Mesendoderm (in vitro differentiated cells): ENCODE measurements at regions not wholly inside any gene's neighbourhood (a gene's known extent, or its start where the extent isn't known, plus 50 kb on each side); places are given as distances from the start of the nearest gene placed in this dataset.

ENCODE experiments used
- DNase-seq: peaks from one replicate; pipeline ENCODE4 v3.0.0; 2013
- H2AK5ac ChIP-seq: 2 replicates; pipeline ENCODE4 v1.6.1; 2013; ENCODE audit warnings: low read length, inconsistent platforms
- H2BK120ac ChIP-seq: 2 replicates; pipeline ENCODE4 v1.6.1; 2013; ENCODE audit warnings: low read depth, mild to moderate bottlenecking, low read length, moderate library complexity, mixed read lengths
- H2BK15ac ChIP-seq: replicated peaks from 2 replicates; pipeline ENCODE4 v1.6.1; 2013; ENCODE audit warnings: low read depth, mild to moderate bottlenecking, moderate library complexity
- H2BK5ac ChIP-seq: 2 replicates; pipeline ENCODE4 v1.6.1; 2013; ENCODE audit warnings: low read length, inconsistent platforms
- H3K18ac ChIP-seq: 2 replicates; pipeline ENCODE4 v1.6.1; 2013; ENCODE audit warnings: mild to moderate bottlenecking, low read length, mixed read lengths
- H3K23ac ChIP-seq: one replicate; pipeline ENCODE4 v1.6.1; 2013; ENCODE audit warnings: low read length
- H3K27ac ChIP-seq: 2 replicates; pipeline ENCODE4 v1.5.1; 2013; ENCODE audit warnings: low read depth, mild to moderate bottlenecking, inconsistent platforms, low read length, moderate library complexity
- H3K27me3 ChIP-seq: 2 replicates; pipeline ENCODE4 v1.6.1; 2013; ENCODE audit warnings: low read length, control low read depth, mild to moderate bottlenecking, inconsistent platforms; ENCODE audit not compliant: insufficient read depth, poor library complexity
- H3K36me3 ChIP-seq: 2 replicates; pipeline ENCODE4 v1.6.1; 2013; ENCODE audit warnings: low read length, inconsistent platforms; ENCODE audit not compliant: control insufficient read depth, insufficient read depth
- H3K4ac ChIP-seq: one replicate; pipeline ENCODE4 v1.6.1; 2013; ENCODE audit warnings: low read depth, mild to moderate bottlenecking, low read length, moderate library complexity
- H3K4me1 ChIP-seq: 2 replicates; pipeline ENCODE4 v1.6.1; 2013; ENCODE audit warnings: low read depth, low read length, inconsistent platforms; ENCODE audit not compliant: control insufficient read depth
- H3K4me2 ChIP-seq: 2 replicates; pipeline ENCODE4 v1.6.1; 2013; ENCODE audit warnings: low read length
- H3K4me3 ChIP-seq: 2 replicates; pipeline ENCODE4 v1.5.1; 2013; ENCODE audit warnings: mild to moderate bottlenecking, low read length
- H3K56ac ChIP-seq: one replicate; pipeline ENCODE4 v1.6.1; 2013; ENCODE audit warnings: low read length
- H3K79me1 ChIP-seq: 2 replicates; pipeline ENCODE4 v1.6.1; 2013; ENCODE audit warnings: low read length, inconsistent platforms
- H3K79me2 ChIP-seq: 2 replicates; pipeline ENCODE4 v1.6.1; 2013; ENCODE audit warnings: mild to moderate bottlenecking, low read length; ENCODE audit not compliant: control insufficient read depth, insufficient read depth
- H3K9ac ChIP-seq: 2 replicates; pipeline ENCODE4 v1.6.1; 2013; ENCODE audit warnings: low read length, inconsistent platforms
- H4K5ac ChIP-seq: one replicate; pipeline ENCODE4 v1.6.1; 2013; ENCODE audit warnings: low read length
- H4K8ac ChIP-seq: one replicate; pipeline ENCODE4 v1.6.1; 2013; ENCODE audit warnings: low read depth, mild to moderate bottlenecking, control low read depth, low read length, moderate library complexity
- WGBS: extraction: QIAGEN DNeasy Blood & Tissue Kit; methylation state at CpG from one replicate; pipeline ENCODE4 v1.1.7; 2013; ENCODE audit warnings: low lambda C conversion rate, missing lambda C conversion rate; ENCODE audit not compliant: insufficient coverage; ENCODE audit errors: extremely low coverage; 5-methylcytosine and 5-hydroxymethylcytosine counted together

DNA sequence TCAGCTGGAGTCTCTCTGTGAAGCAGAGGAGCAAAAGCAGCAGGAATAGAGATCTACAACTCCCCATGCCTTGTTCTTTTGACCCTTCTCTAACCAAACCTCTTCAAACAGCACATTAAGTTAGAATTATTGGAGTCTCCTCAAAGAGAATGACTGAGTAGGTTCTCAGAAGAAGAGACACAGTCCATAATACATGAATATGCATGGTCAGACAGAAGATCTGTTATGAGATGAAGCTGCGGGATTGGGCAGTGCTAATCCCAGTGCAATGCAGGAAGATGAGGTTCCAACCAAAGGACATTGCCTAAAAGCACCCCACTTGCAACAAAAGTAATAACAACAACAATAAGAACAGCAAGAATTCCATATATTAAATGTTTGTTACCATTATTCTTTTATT lies 887.9 kb upstream of the TENM4 start:
- Histone ChIP-seq H3K9ac (no peak overlapping the region), H3K27ac (no peak overlapping the region), H4K5ac (no peak overlapping the region), H3K79me2 (no peaks in the 10 kb centered on the region), H2BK120ac (no peak overlapping the region), H3K79me1 (no peaks in the 10 kb centered on the region), H3K4me3 (no peak overlapping the region), H3K4ac (no peak overlapping the region), H3K23ac (no peak overlapping the region), H2AK5ac (no peak overlapping the region), H2BK15ac (no peak overlapping the region), H3K4me1 (no peaks in the 10 kb centered on the region), H3K56ac (no peak overlapping the region), H3K36me3 (no peaks in the 10 kb centered on the region), H3K18ac (no peak overlapping the region), H4K8ac (no peak overlapping the region), H3K27me3 (no peaks in the 10 kb centered on the region), H3K4me2 (no peak overlapping the region), H2BK5ac (no peak overlapping the region)
- no CpG with 5 or more reads among the region's 1 CpG for WGBS
- no peak for DNase-seq

DNA sequence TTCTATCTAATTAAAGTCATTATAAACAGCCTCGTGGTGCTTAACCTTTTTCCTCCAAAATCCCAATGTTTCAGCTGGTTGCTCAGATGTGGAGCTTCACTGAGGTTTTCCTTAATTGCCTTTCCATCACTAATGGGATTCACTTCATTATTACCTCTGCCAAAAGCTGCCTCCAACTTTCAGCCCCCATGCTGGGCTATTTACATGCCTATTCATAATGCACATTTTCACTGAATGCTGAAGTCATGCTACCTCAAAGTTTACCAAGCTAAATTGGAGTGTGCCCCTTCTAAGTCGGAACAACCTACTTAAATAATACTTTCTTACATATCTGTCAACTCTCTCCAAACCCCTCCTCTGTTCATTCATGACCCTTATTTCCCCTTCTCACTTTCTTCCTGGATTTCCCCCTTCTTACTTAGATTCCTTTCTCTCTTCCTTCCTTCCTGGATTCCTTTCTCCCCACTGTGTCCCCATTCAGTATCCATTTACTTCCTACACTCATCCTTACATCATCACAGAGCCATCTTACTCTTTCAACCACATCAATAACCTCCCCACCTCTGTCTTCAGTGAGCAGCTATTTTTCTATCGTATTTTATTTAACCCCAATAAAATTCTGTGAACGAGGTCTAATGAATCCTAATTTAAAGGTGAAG lies 887.3 kb upstream of the TENM4 start:
- Histone ChIP-seq H3K18ac (no peak overlapping the region), H3K4ac (no peak overlapping the region), H3K9ac (no peak overlapping the region), H3K79me1 (no peaks in the 10 kb centered on the region), H3K36me3 (no peaks in the 10 kb centered on the region), H3K4me2 (no peak overlapping the region), H4K5ac (no peak overlapping the region), H3K4me1 (no peaks in the 10 kb centered on the region), H3K4me3 (no peak overlapping the region), H2BK120ac (no peak overlapping the region), H2BK5ac (no peak overlapping the region), H2BK15ac (no peak overlapping the region), H3K27ac (no peak overlapping the region), H3K23ac (no peak overlapping the region), H3K79me2 (no peaks in the 10 kb centered on the region), H3K27me3 (no peaks in the 10 kb centered on the region), H2AK5ac (no peak overlapping the region), H4K8ac (no peak overlapping the region), H3K56ac (no peak overlapping the region)
- no CpG with 5 or more reads among the region's 4 CpGs for WGBS
- DNase-seq = peak; percentile 11

DNA sequence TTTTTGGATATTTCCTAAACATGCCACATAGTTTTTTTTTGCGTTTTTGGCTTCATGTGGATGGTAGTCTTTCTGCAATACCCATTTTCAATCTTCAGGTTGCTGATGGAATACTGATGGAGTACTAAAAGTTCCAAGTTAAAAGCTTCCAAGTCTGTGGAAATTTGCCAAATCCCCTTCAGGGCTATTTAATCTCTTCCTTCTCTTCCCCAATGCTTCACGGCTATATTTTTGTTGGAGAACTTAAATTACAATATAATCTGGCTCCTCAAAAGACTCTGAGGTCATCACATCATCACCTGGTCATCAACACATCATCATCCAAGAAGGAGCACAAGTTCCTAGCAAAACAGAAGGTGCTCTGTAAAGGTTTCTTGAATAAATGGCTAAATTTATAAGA lies 881.0 kb upstream of the TENM4 start:
- Histone ChIP-seq H3K18ac (no peak overlapping the region), H3K56ac (no peak overlapping the region), H3K79me1 (no peaks in the 10 kb centered on the region), H3K27ac (no peak overlapping the region), H2AK5ac (no peak overlapping the region), H3K9ac (no peak overlapping the region), H4K8ac (no peak overlapping the region), H3K79me2 (no peaks in the 10 kb centered on the region), H3K27me3 (no peaks in the 10 kb centered on the region), H3K4me2 (no peak overlapping the region), H4K5ac (no peak overlapping the region), H3K23ac (no peak overlapping the region), H3K4ac (no peak overlapping the region), H2BK120ac (no peak overlapping the region), H3K4me3 (no peak overlapping the region), H2BK15ac (no peak overlapping the region), H3K36me3 (no peaks in the 10 kb centered on the region), H3K4me1 (no peaks in the 10 kb centered on the region), H2BK5ac (no peak overlapping the region)
- WGBS = no CpG with 5 or more reads among the region's 2 CpGs
- no peak for DNase-seq

DNA sequence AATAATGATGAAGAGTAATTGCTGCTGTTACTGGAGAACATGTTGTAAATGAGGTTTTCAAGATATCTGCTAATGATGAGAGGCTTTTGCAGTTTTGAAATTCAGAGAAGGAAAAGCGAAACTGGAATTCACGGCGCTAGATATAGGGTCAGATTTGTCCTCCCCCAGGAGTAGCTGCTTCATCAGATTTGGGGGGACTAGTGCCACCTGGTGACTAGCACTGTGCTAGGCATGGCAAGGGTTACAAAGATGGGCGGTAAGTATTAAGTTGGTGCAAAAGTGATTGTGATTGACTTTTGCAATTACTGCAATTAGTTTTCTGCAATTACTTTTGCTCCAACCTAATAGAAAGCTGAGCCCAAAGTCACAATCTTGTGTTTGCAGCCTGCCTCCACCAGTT lies 879.9 kb upstream of the TENM4 start:
- no peak overlapping the region for H3K18ac ChIP-seq
- no peak overlapping the region for H4K5ac ChIP-seq
- H2BK5ac ChIP-seq = no peak overlapping the region
- peak; percentile 13 for DNase-seq
- no peak overlapping the region for H3K4ac ChIP-seq
- no peaks in the 10 kb centered on the region for H3K27me3 ChIP-seq
- H3K4me2 ChIP-seq = no peak overlapping the region
- WGBS = no CpG with 5 or more reads among the region's 4 CpGs
- H3K9ac ChIP-seq = no peak overlapping the region
- H3K4me1 ChIP-seq = no peaks in the 10 kb centered on the region
- no peak overlapping the region for H2BK120ac ChIP-seq
- no peaks in the 10 kb centered on the region for H3K36me3 ChIP-seq
- no peak overlapping the region for H2AK5ac ChIP-seq
- H3K79me1 ChIP-seq = no peaks in the 10 kb centered on the region
- no peak overlapping the region for H3K27ac ChIP-seq
- no peak overlapping the region for H3K4me3 ChIP-seq
- H3K56ac ChIP-seq = no peak overlapping the region
- H3K79me2 ChIP-seq = no peaks in the 10 kb centered on the region
- no peak overlapping the region for H4K8ac ChIP-seq
- H3K23ac ChIP-seq = no peak overlapping the region
- no peak overlapping the region for H2BK15ac ChIP-seq

DNA sequence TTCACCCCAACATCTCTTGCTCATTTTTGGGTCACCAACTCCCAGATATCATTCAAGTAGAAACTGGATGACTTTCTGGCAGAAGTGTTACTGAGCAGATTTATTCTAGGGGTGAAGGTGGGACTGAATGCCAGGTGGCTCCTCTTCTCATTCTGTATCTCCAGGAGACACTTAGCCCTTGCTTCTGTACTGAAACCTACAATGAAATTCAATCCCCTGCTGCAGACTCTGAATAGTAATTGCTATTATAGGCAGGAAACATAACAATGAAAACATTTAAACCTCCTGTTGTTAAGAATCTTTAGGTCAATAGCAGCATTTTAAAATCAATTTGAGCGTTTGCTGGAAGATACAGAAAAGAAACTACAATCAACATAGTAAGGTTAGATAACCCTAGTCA lies 879.4 kb upstream of the TENM4 start:
- H3K4ac ChIP-seq = no peak overlapping the region
- no peak overlapping the region for H3K27ac ChIP-seq
- H3K4me1 ChIP-seq = no peaks in the 10 kb centered on the region
- H4K5ac ChIP-seq = no peak overlapping the region
- no peaks in the 10 kb centered on the region for H3K36me3 ChIP-seq
- no peak overlapping the region for H3K56ac ChIP-seq
- H3K18ac ChIP-seq = no peak overlapping the region
- H3K23ac ChIP-seq = no peak overlapping the region
- H3K27me3 ChIP-seq = no peaks in the 10 kb centered on the region
- no peak overlapping the region for H3K4me2 ChIP-seq
- DNase-seq = no peak
- H3K9ac ChIP-seq = no peak overlapping the region
- no CpG with 5 or more reads among the region's 1 CpG for WGBS
- H2BK15ac ChIP-seq = no peak overlapping the region
- no peaks in the 10 kb centered on the region for H3K79me2 ChIP-seq
- H2BK120ac ChIP-seq = no peak overlapping the region
- H3K79me1 ChIP-seq = no peaks in the 10 kb centered on the region
- no peak overlapping the region for H4K8ac ChIP-seq
- H3K4me3 ChIP-seq = no peak overlapping the region
- no peak overlapping the region for H2AK5ac ChIP-seq
- no peak overlapping the region for H2BK5ac ChIP-seq

DNA sequence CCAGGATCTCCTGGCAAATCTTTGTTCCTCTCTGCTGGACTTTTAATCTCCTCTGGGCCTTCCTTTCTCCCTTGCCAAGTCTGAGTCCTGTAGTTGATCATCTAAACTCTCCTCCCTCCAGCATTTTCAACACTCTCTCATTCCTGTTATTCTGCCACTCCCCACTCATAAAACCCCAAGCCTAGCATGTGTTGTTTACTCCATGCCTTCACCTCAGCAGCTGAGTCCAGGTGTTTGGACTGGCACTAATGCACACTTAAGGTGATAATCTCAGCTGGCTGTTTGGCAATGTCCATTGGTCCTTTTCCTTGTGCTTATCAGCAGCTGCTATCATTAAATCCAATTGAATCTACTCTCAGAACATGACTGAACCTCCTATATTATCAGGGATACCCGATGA lies 876.8 kb upstream of the TENM4 start:
- H3K4ac ChIP-seq = no peak overlapping the region
- no peak overlapping the region for H2BK120ac ChIP-seq
- H2BK5ac ChIP-seq = no peak overlapping the region
- no peak overlapping the region for H4K5ac ChIP-seq
- no peak overlapping the region for H3K4me2 ChIP-seq
- H4K8ac ChIP-seq = no peak overlapping the region
- no peaks in the 10 kb centered on the region for H3K79me2 ChIP-seq
- no peaks in the 10 kb centered on the region for H3K79me1 ChIP-seq
- no peak overlapping the region for H3K23ac ChIP-seq
- no peak overlapping the region for H3K4me3 ChIP-seq
- no peak overlapping the region for H3K18ac ChIP-seq
- H3K9ac ChIP-seq = no peak overlapping the region
- no peaks in the 10 kb centered on the region for H3K4me1 ChIP-seq
- no CpG with 5 or more reads among the region's 1 CpG for WGBS
- no peak overlapping the region for H2AK5ac ChIP-seq
- no peaks in the 10 kb centered on the region for H3K27me3 ChIP-seq
- H2BK15ac ChIP-seq = no peak overlapping the region
- H3K27ac ChIP-seq = no peak overlapping the region
- H3K36me3 ChIP-seq = no peaks in the 10 kb centered on the region
- DNase-seq = no peak
- H3K56ac ChIP-seq = no peak overlapping the region
